ENCODE measurements at regions not wholly inside any gene's neighbourhood (a gene's known extent, or its start where the extent isn't known, plus 50 kb on each side); places are given as distances from the start of the nearest gene placed in this dataset.

DNA sequence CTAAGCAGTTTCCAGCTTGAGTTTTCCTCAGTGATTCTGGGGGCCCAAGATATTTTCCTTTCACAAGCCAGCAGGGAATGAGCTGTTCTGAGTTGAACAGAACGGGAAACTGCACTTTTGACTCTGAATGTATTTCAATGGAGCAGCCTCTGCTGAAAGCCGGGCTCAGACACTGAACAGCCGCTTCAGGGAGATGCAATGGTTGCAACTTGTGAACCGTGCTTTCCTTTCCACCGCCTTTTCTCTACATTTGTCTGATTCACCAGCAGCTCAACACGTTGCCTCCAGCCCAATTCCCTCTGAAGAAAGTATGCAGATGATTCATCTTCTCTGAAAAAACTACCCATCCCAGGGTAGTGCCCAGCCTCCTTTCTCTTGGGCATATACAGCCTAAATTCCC, 119.3 kb upstream of the PKDCC start:
- Histone ChIP-seq H3K27ac (peak overlapping the region; percentile 74 to 91), H3K4me2 (peak overlapping the region; percentile 51), H3K9me3 (no peaks in the 10 kb centered on the region; the same call in 2 of the 3 replicates), H3K4me1 (peaks cover 65% of the 10 kb centered on the region), H3K4me3 (no peak overlapping the region)
- DNase-seq (ENCODE audit: low read depth in 1 of 2, low spot score in 1 of 2) = peak; percentile 66 to 72
- FAIRE-seq = peak; percentile 68
- ATAC-seq = peak; percentile 76 to 77
- CTCF ChIA-PET = interaction anchor here (1.2 to 11.0 kb wide), 5 partner anchors 9 to 158 kb away, joined by 3 to 87 read pairs (median 5); no protein-coding TSS in a partner anchor
- TF ChIP-seq GATA3 (IDR thresholded peaks at IDR 0.05; ENCODE audit: borderline replicate concordance) (no peak), CHD2 (IDR thresholded peaks at IDR 0.05; ENCODE audit: low read length, partially characterized antibody) (no peak), FOSL2 (IDR thresholded peaks at IDR 0.05) (peak; percentile 84), FOSL2 (CRISPR knock-in tag; IDR thresholded peaks at IDR 0.05) (peak; percentile 77), TP53 (CRISPR knock-in tag; IDR thresholded peaks at IDR 0.05) (no peak), RAD21 (conservative IDR thresholded peaks at IDR 0.05 in 1 of 2, IDR thresholded peaks at IDR 0.05 in 1 of 2) (no peak), ZNF302 (CRISPR knock-in tag; IDR thresholded peaks at IDR 0.05) (no peak), PHF8 (IDR thresholded peaks at IDR 0.05; ENCODE audit: borderline replicate concordance, low read depth) (no peak), CEBPB (IDR thresholded peaks at IDR 0.05) (0 out of 4 replicates have a peak, but pooled peaks of 1 of the 2 experiments have one; percentile 4), HEYL (CRISPR knock-in tag; IDR thresholded peaks at IDR 0.05) (no peak), FOXS1 (CRISPR knock-in tag; IDR thresholded peaks at IDR 0.05) (no peak), SREBF2 (IDR thresholded peaks at IDR 0.05) (no peak), BHLHE40 (IDR thresholded peaks at IDR 0.05; ENCODE audit: low read depth, low read length) (no peak), JUNB (IDR thresholded peaks at IDR 0.05) (peak; percentile 59; the same call in 1 of the 2 replicates), KDM5A (IDR thresholded peaks at IDR 0.05) (no peak), ZC3H11A (IDR thresholded peaks at IDR 0.05) (no peak), RCOR1 (IDR thresholded peaks at IDR 0.05; ENCODE audit: low read depth, low read length) (no peak), JUN (IDR thresholded peaks at IDR 0.05) (0 out of 5 replicates have a peak, but pooled peaks of 1 of the 2 experiments have one; percentile 43), RNF2 (IDR thresholded peaks at IDR 0.05; ENCODE audit: borderline replicate concordance, low read depth) (no peak)
- TF ChIP-seq, protein P1, sequence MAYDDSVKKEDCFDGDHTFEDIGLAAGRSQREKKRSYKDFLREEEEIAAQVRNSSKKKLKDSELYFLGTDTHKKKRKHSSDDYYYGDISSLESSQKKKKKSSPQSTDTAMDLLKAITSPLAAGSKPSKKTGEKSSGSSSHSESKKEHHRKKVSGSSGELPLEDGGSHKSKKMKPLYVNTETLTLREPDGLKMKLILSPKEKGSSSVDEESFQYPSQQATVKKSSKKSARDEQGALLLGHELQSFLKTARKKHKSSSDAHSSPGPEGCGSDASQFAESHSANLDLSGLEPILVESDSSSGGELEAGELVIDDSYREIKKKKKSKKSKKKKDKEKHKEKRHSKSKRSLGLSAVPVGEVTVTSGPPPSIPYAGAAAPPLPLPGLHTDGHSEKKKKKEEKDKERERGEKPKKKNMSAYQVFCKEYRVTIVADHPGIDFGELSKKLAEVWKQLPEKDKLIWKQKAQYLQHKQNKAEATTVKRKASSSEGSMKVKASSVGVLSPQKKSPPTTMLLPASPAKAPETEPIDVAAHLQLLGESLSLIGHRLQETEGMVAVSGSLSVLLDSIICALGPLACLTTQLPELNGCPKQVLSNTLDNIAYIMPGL (CRISPR knock-in tag; IDR thresholded peaks at IDR 0.05; ENCODE audit: borderline replicate concordance) = no peak
- TF ChIP-seq, protein P2, sequence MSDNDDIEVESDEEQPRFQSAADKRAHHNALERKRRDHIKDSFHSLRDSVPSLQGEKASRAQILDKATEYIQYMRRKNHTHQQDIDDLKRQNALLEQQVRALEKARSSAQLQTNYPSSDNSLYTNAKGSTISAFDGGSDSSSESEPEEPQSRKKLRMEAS (IDR thresholded peaks at IDR 0.05) = peak; percentile 74
- TF ChIP-seq, protein P3, sequence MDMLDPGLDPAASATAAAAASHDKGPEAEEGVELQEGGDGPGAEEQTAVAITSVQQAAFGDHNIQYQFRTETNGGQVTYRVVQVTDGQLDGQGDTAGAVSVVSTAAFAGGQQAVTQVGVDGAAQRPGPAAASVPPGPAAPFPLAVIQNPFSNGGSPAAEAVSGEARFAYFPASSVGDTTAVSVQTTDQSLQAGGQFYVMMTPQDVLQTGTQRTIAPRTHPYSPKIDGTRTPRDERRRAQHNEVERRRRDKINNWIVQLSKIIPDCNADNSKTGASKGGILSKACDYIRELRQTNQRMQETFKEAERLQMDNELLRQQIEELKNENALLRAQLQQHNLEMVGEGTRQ (IDR thresholded peaks at IDR 0.05) = no peak
- TF ChIP-seq, protein P4, sequence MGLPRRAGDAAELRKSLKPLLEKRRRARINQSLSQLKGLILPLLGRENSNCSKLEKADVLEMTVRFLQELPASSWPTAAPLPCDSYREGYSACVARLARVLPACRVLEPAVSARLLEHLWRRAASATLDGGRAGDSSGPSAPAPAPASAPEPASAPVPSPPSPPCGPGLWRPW (IDR thresholded peaks at IDR 0.05) = no peak
- TF ChIP-seq, protein P5, sequence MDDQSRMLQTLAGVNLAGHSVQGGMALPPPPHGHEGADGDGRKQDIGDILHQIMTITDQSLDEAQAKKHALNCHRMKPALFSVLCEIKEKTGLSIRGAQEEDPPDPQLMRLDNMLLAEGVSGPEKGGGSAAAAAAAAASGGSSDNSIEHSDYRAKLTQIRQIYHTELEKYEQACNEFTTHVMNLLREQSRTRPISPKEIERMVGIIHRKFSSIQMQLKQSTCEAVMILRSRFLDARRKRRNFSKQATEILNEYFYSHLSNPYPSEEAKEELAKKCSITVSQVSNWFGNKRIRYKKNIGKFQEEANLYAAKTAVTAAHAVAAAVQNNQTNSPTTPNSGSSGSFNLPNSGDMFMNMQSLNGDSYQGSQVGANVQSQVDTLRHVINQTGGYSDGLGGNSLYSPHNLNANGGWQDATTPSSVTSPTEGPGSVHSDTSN (IDR thresholded peaks at IDR 0.05) = no peak
- TF ChIP-seq, protein P6, sequence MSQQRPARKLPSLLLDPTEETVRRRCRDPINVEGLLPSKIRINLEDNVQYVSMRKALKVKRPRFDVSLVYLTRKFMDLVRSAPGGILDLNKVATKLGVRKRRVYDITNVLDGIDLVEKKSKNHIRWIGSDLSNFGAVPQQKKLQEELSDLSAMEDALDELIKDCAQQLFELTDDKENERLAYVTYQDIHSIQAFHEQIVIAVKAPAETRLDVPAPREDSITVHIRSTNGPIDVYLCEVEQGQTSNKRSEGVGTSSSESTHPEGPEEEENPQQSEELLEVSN (IDR thresholded peaks at IDR 0.05; ENCODE audit: borderline replicate concordance, low read depth) = peak; percentile 42; the same call in 1 of the 2 replicates
- POLR2A ChIA-PET = interaction anchor here (0.6 to 1.9 kb wide), 3 partner anchors 59 to 1386 kb away, joined by 3 to 14 read pairs (median 3); partner anchors contain the start of gene PKDCC
- WGBS (ENCODE audit: missing lambda C conversion rate) = 16% methylated on average over 6 of the region's 6 CpGs

Data from A549 (cell line).